NCI-H82 treated with DMSO at 0.1 percent for 48 hours (cell line): ENCODE measurements at regions not wholly inside any gene's neighbourhood (a gene's known extent, or its start where the extent isn't known, plus 50 kb on each side); places are given as distances from the start of the nearest gene placed in this dataset.
"Not testable (repeated sequence)": the region's sequence is repeated elsewhere in the genome, so short reads cannot be mapped to it uniquely, and the experiment has no call there.

Experiments
- DNase-seq: peaks from one replicate; lab custom pipeline; 2025; ENCODE audit not compliant: unreplicated experiment; lab: John Stamatoyannopoulos, UW

DNA sequence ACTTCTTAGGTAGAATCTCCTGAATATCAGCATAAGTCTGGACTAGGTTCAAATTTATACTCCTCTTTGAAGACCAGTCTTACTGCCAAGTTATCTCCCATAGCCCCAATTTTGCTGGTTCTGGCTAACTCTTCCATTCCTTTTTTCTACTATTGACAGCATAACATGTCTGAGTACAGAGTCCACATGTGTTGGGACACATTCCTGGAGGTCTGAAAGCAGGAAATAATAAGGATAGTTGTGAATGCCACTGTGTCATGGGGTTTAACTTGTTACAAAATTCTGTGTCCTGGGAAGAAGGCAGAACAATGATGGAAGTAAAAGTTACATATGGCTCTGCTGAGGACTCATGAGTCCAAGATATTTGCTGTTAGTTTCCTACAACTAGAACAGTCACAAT lies 57.4 kb upstream of the ZBTB20 start:
- DNase-seq: no peak

DNA sequence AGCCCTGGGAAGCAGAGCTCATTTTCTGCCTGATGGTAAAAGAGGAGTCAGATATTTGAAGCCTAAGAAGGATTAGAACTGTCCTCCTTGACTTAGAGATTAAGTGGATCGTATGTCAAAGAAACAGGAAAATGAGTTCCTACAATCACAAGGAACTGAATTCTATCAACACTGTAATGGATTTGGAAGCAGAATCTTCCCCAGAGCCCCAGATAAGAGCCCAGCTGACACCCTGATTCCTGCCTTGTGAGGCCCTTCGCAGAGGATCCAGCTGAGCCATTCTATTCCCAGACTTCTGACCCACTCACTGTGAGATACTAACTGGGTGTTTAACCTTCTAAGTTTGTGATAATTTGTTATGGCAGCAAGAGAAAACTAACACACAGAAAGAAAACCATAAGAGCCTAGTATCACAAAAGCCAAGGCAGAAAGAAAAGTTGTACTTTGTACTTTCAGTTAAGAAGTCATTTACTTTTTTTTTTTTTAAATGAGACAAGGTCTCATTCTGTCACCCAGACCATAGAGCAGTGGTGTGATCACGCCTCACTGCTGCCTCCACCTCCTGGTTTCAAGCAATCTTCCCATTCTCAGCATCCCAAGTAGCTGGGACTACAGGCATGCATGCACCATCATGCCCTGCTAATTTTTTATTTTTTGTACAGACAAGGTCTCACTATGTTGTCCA lies 61.1 kb upstream of the ZBTB20 start:
- peak; percentile 90 for DNase-seq

DNA sequence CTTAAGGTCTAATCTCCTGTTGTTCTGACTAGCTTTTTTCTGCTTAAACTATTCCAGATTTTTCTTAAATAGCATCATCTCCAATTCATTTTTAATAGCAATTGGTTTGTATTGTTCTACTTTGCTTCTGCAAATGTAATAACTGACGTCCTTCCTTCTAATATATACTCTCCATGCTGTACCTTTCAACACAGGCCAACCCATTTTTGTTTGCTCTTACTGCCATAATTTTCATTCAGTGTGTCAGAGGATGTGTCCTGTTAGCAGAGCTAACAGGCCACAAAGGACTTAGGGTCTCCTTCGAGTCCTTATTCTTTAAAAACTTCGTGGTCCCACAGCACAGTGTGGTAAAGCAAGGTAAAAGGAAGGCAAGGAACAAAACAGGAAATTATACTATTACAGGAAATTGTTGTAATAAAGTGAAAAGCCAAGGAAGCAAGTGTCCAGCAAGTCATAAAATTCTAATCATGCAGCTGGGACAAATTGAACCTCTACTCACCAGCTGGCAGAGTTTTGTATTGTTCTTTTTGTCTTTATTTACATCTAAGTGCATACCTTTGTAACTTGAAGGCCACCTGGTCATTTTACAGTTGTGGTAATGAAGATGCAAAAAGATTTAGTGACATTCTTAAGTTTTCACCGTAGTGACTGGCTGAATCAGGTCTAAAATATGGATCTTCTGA lies 64.9 kb upstream of the ZBTB20 start:
- DNase-seq: no peak

- DNase-seq: no peak
Observed at GRCh38 chr3:115212615-115213014, 65.5 kb upstream of the ZBTB20 start.

- not testable (repeated sequence) for DNase-seq
Observed at GRCh38 chr3:115213052-115213451, 66.0 kb upstream of the ZBTB20 start.

GRCh38 chr3:115217292-115217677 lies 70.2 kb upstream of the ZBTB20 start:
- no peak for DNase-seq

GRCh38 chr3:115217678-115218451 lies 70.8 kb upstream of the ZBTB20 start:
- DNase-seq: peak; percentile 64

- no peak for DNase-seq
Observed at GRCh38 chr3:115218859-115219258, 71.8 kb upstream of the ZBTB20 start.

- no peak for DNase-seq
Observed at GRCh38 chr3:115224687-115225086, 77.6 kb upstream of the ZBTB20 start.

DNA sequence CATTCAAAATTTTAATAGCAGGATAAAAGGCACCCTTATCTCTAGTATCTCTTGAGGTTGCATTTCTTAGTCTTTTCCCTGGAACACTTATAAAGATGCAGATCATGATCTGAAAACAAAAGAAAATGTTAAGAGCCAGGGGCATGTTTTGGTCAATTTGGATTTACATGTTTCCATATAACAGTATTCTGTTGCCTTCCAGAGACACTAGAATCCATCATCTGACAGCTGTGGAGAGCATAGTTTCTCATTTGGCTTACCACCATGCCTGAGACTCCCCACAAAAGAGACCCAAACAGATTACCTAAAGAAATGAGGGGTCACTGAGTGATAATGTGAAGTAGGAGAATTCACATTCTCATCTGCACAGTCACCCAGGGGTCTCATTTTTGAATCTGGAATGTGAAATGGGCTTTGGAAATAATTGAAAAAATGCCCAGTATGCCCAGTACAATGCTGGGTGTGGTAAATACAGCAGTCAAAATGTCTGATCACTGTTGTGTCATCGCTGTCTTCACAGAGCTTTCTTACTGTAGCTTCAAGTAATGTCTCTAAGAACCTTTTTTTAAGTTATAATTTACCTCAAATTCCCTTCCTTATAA lies 79.9 kb upstream of the ZBTB20 start:
- no peak for DNase-seq

DNA sequence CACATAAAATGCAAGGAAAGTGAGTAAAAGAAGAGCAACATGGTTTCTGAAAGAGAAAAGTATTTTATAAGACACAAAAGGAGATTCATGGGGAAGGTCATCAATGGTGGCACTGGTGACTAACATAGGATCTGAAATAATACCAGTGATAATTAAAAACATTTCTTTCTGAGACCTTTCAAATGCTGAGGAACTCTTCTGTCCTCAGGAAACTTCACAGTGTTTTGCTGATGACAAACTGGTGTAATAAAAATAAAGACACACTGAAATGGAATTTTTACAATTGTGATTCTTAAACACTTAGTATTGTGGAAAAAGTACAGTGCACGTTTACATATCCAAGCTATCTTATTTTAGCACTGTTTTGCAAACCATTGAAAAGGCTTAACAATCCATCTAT lies 80.4 kb upstream of the ZBTB20 start:
- no peak for DNase-seq

GRCh38 chr3:115228266-115228665 lies 81.2 kb upstream of the ZBTB20 start:
- DNase-seq: no peak

- no peak for DNase-seq
Observed at GRCh38 chr3:115232167-115232566, 85.1 kb upstream of the ZBTB20 start.

DNA sequence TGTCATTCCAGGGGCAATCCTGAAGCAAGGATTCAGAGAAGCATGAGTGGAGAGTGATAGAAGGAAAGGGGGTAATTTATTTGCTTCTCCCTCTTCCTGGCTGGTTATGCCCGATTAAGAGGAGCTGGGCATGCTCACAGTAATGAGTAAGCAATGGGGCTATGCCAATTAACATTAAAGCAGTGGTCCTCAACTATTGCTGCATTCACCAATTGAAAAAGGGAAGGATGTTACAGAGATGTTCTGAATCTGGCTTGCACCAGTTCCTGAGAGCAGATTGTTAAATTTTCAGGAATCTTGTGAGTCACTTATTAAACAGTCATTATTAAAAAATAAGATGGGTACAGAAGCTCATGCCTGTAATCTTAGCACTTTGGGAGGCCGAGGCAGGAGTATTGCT lies 85.9 kb upstream of the ZBTB20 start:
- DNase-seq: no peak

- no peak for DNase-seq
Observed at GRCh38 chr3:115236496-115236895, 89.4 kb upstream of the ZBTB20 start.

- peak; percentile 41 for DNase-seq
Observed at GRCh38 chr3:115239717-115240116, 92.6 kb upstream of the ZBTB20 start.

GRCh38 chr3:115244350-115244749 lies 97.3 kb upstream of the ZBTB20 start:
- no peak for DNase-seq

DNA sequence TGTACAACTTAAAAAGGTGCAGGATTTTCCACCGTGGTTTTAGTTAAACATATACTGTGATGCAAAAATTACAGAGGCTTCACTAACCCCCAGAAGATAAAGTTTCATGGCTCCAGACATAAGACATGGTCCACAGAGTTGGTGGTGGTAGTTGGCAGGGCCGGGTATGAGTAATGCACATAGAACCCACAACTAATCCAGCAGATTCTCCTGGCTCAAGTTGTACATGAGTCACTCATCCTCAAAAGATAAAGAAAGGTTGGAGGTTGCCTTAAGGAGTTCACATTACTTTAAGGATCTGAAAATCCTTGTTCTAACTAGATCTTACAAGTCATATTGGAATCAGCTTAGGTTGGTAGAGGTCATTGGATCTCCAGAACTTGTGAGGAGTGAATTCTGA lies 98.3 kb upstream of the ZBTB20 start:
- DNase-seq: no peak

- no peak for DNase-seq
Observed at GRCh38 chr3:115245899-115246298, 98.8 kb upstream of the ZBTB20 start.

- no peak for DNase-seq
Observed at GRCh38 chr3:115246461-115247020, 99.5 kb upstream of the ZBTB20 start.

- DNase-seq: no peak
Observed at GRCh38 chr3:115248274-115248673, 101.2 kb upstream of the ZBTB20 start.
